Neural crest cell (in vitro differentiated cells): ENCODE measurements at regions not wholly inside any gene's neighbourhood (a gene's known extent, or its start where the extent isn't known, plus 50 kb on each side); places are given as distances from the start of the nearest gene placed in this dataset.

Experiments used
- DNase-seq: peaks from one replicate; pipeline ENCODE4 v3.0.0; 2021; ENCODE audit warnings: low read depth, mixed read lengths, low spot score
- H3K27ac Mint-ChIP-seq: one replicate; pipeline ENCODE4 v1.8.0; 2021; ENCODE audit warnings: mild to moderate bottlenecking, mixed read lengths; ENCODE audit not compliant: unreplicated experiment
- H3K27me3 Mint-ChIP-seq: 2 replicates; pipeline ENCODE4 v1.8.0; 2021; ENCODE audit warnings: low read depth, mild to moderate bottlenecking, mixed read lengths
- H3K36me3 Mint-ChIP-seq: 2 replicates; pipeline ENCODE4 v1.8.0; 2021; ENCODE audit warnings: low read depth, mild to moderate bottlenecking, mixed read lengths
- H3K4me1 Mint-ChIP-seq: 2 replicates; pipeline ENCODE4 v1.8.0; 2021; ENCODE audit warnings: mixed read lengths
- H3K4me3 Mint-ChIP-seq: one replicate; pipeline ENCODE4 v1.8.0; 2021; ENCODE audit warnings: mild to moderate bottlenecking, mixed read lengths
- H3K9me3 Mint-ChIP-seq: 2 replicates; pipeline ENCODE4 v1.8.0; 2021; ENCODE audit warnings: mixed read lengths
- CTCF ChIP-seq: fragments of 200-600 bp; sonication (generic); conservative IDR thresholded peaks from 2 replicates; pipeline ENCODE4 v1.5.0; 2021; ENCODE audit warnings: antibody characterized with exemption, mild to moderate bottlenecking

GRCh38 chr12:73017981-73018380 is 745.8 kb downstream of the TRHDE start:
- Mint-ChIP-seq H3K27me3 (no peaks in the 10 kb centered on the region), H3K36me3 (no peaks in the 10 kb centered on the region), H3K27ac (no peak overlapping the region), H3K9me3 (peaks cover 2% of the 10 kb centered on the region), H3K4me1 (no peaks in the 10 kb centered on the region), H3K4me3 (no peak overlapping the region)
- DNase-seq, result no peak
- no peak for TF ChIP-seq CTCF

- Mint-ChIP-seq H3K27me3 (no peaks in the 10 kb centered on the region), H3K4me1 (no peaks in the 10 kb centered on the region), H3K36me3 (no peaks in the 10 kb centered on the region), H3K27ac (no peak overlapping the region), H3K4me3 (no peak overlapping the region), H3K9me3 (no peaks in the 10 kb centered on the region)
- no peak for TF ChIP-seq CTCF
- no peak for DNase-seq
Measured at GRCh38 chr12:73053893-73054292, 781.7 kb downstream of the TRHDE start.

- H3K9me3 Mint-ChIP-seq, result no peaks in the 10 kb centered on the region
- no peak for DNase-seq
Measured at GRCh38 chr12:73057428-73057827, 785.3 kb downstream of the TRHDE start.

GRCh38 chr12:73065913-73066312 is 793.7 kb downstream of the TRHDE start:
- Mint-ChIP-seq H3K4me1 (no peaks in the 10 kb centered on the region), H3K27ac (no peak overlapping the region), H3K9me3 (no peaks in the 10 kb centered on the region), H3K4me3 (no peak overlapping the region), H3K27me3 (no peaks in the 10 kb centered on the region), H3K36me3 (no peaks in the 10 kb centered on the region)
- no peak for TF ChIP-seq CTCF
- DNase-seq, result no peak

More at GRCh38 chr12:73057428-73057827, 785.3 kb downstream of the TRHDE start:
- no peaks in the 10 kb centered on the region for H3K27me3 Mint-ChIP-seq
- no peak overlapping the region for H3K27ac Mint-ChIP-seq
- no peak overlapping the region for H3K4me3 Mint-ChIP-seq
- no peak for TF ChIP-seq CTCF
- no peaks in the 10 kb centered on the region for H3K36me3 Mint-ChIP-seq
- no peaks in the 10 kb centered on the region for H3K4me1 Mint-ChIP-seq

GRCh38 chr12:73067616-73068015 is 795.4 kb downstream of the TRHDE start:
- no peak overlapping the region for H3K27ac Mint-ChIP-seq

More at GRCh38 chr12:73067616-73068015, 795.4 kb downstream of the TRHDE start:
- no peak for DNase-seq
- TF ChIP-seq CTCF, result no peak
- no peaks in the 10 kb centered on the region for H3K36me3 Mint-ChIP-seq
- no peaks in the 10 kb centered on the region for H3K4me1 Mint-ChIP-seq
- H3K9me3 Mint-ChIP-seq, result no peaks in the 10 kb centered on the region
- H3K27me3 Mint-ChIP-seq, result no peaks in the 10 kb centered on the region
- no peak overlapping the region for H3K4me3 Mint-ChIP-seq
